Keratinocyte (primary cell): ENCODE measurements at regions not wholly inside any gene's neighbourhood (a gene's known extent, or its start where the extent isn't known, plus 50 kb on each side); places are given as distances from the start of the nearest gene placed in this dataset.

Experiments
- DNase-seq: peaks from one replicate; pipeline ENCODE4 v3.0.0-alpha.2; 2011; ENCODE audit warnings: low read depth, missing footprints, low spot score
- FAIRE-seq: peaks from 2 replicates; lab custom pipeline; 2011; peaks lifted over from hg19 to GRCh38; lab: Jason Lieb, UNC
- H2AFZ ChIP-seq: 2 replicates; pipeline ENCODE4 v1.6.0; 2012; ENCODE audit warnings: low read length, control low read depth, inconsistent platforms; ENCODE audit not compliant: control insufficient read depth
- H3K27ac ChIP-seq: 2 replicates; pipeline ENCODE4 v1.5.1; 2011; ENCODE audit warnings: low read length; ENCODE audit not compliant: control insufficient read depth, insufficient read depth
- H3K27me3 ChIP-seq: 3 replicates; pipeline ENCODE4 v1.6.0; 2011; ENCODE audit warnings: low read length; ENCODE audit not compliant: control insufficient read depth, insufficient read depth; ENCODE audit errors: extremely low read depth
- H3K36me3 ChIP-seq, 2 experiments: 2 replicates in 1 of 2; 3 replicates in 1 of 2; pipeline ENCODE4 v1.5.1; 2011; ENCODE audit warnings: low read length in 2 of 2, mild to moderate bottlenecking in 1 of 2; ENCODE audit not compliant: control insufficient read depth in 2 of 2, insufficient read depth in 2 of 2; ENCODE audit errors: extremely low read depth in 1 of 2
- H3K4me1 ChIP-seq: 3 replicates; pipeline ENCODE4 v1.5.1; 2011; ENCODE audit warnings: low read length; ENCODE audit not compliant: control insufficient read depth, insufficient read depth; ENCODE audit errors: extremely low read depth
- H3K4me2 ChIP-seq: 3 replicates; pipeline ENCODE4 v1.6.0; 2011; ENCODE audit warnings: low read depth, low read length; ENCODE audit not compliant: control insufficient read depth, insufficient read depth; ENCODE audit errors: extremely low read depth
- H3K4me3 ChIP-seq, 3 experiments: fragments of 200-600 bp in 1 of 3; sonication (generic) in 1 of 3; 2 replicates in 2 of 3; 3 replicates in 1 of 3; pipeline ENCODE4 v1.5.1; 2011 to 2016; ENCODE audit warnings: low read length in 3 of 3, mild to moderate bottlenecking in 3 of 3, control low read depth in 2 of 3, inconsistent platforms in 1 of 3, low read depth in 1 of 3, mixed read lengths in 1 of 3, mixed run types in 1 of 3, moderate library complexity in 1 of 3; ENCODE audit not compliant: control insufficient read depth in 2 of 3, insufficient read depth in 2 of 3; ENCODE audit errors: extremely low read depth in 1 of 3
- H3K79me2 ChIP-seq: 2 replicates; pipeline ENCODE4 v1.6.0; 2012; ENCODE audit warnings: low read length; ENCODE audit not compliant: control insufficient read depth, insufficient read depth
- H3K9ac ChIP-seq: 3 replicates; pipeline ENCODE4 v1.6.0; 2011; ENCODE audit warnings: low read length; ENCODE audit not compliant: control insufficient read depth, insufficient read depth; ENCODE audit errors: extremely low read depth
- H3K9me1 ChIP-seq: 3 replicates; pipeline ENCODE4 v1.6.0; 2011; ENCODE audit warnings: low read length; ENCODE audit not compliant: control insufficient read depth, insufficient read depth; ENCODE audit errors: extremely low read depth
- H3K9me3 ChIP-seq: 2 replicates; pipeline ENCODE4 v1.5.1; 2012; ENCODE audit warnings: low read depth, low read length; ENCODE audit not compliant: control insufficient read depth
- H4K20me1 ChIP-seq: 3 replicates; pipeline ENCODE4 v1.6.0; 2011; ENCODE audit warnings: low read length; ENCODE audit not compliant: control insufficient read depth, insufficient read depth; ENCODE audit errors: extremely low read depth
- CTCF ChIP-seq, 3 experiments: IDR thresholded peaks in 1 of 3; conservative IDR thresholded peaks in 1 of 3; optimal IDR thresholded peaks in 1 of 3; 2 replicates in 2 of 3; 3 replicates in 1 of 3; pipeline versions ENCODE3 to v1.5.1; 2011; ENCODE audit warnings: low read length in 3 of 3, mild to moderate bottlenecking in 3 of 3, moderate library complexity in 2 of 3, control low read depth in 1 of 3, inconsistent platforms in 1 of 3; ENCODE audit not compliant: insufficient read depth in 2 of 3; ENCODE audit errors: extremely low read depth in 1 of 3
- EZH2 ChIP-seq: IDR thresholded peaks from one replicate; pipeline ENCODE4 v1.6.1; 2012; ENCODE audit warnings: inconsistent platforms, mild to moderate bottlenecking, low read length, moderate library complexity
- dilution Hi-C: fragments of 300-500 bp; cut with MboI; formaldehyde crosslinking; loops from one replicate; pipeline ENCODE4 v1.7.0; 2020; ENCODE audit warnings: low sequenced_read_pairs; ENCODE audit not compliant: extremely low pct_ligation_motif_present

GRCh38 chr4:56245547-56246232, 141.6 kb downstream of the AASDH start:
- Histone ChIP-seq H3K4me1 (no peaks in the 10 kb centered on the region), H3K4me2 (no peak overlapping the region), H3K79me2 (no peaks in the 10 kb centered on the region), H3K9ac (no peak overlapping the region), H4K20me1 (no peaks in the 10 kb centered on the region), H3K9me1 (no peaks in the 10 kb centered on the region), H3K27me3 (peaks cover 5% of the 10 kb centered on the region), H3K4me3 (no peak overlapping the region), H3K27ac (no peak overlapping the region), H2AFZ (no peak overlapping the region), H3K9me3 (no peaks in the 10 kb centered on the region), H3K36me3 (no peaks in the 10 kb centered on the region)
- DNase-seq (no peak), FAIRE-seq (no peak)
- dilution Hi-C loops, result no loop called here
- no peak for TF ChIP-seq EZH2

GRCh38 chr4:56244681-56245080, 142.6 kb downstream of the AASDH start:
- no peak overlapping the region for H3K27ac ChIP-seq
- H2AFZ ChIP-seq, result no peak overlapping the region
- H3K9me1 ChIP-seq, result no peaks in the 10 kb centered on the region
- no peak overlapping the region for H3K9ac ChIP-seq
- no peaks in the 10 kb centered on the region for H3K4me1 ChIP-seq
- no peaks in the 10 kb centered on the region for H3K79me2 ChIP-seq
- no peak overlapping the region for H3K4me3 ChIP-seq
- H3K27me3 ChIP-seq, result peaks cover 5% of the 10 kb centered on the region
- no peaks in the 10 kb centered on the region for H4K20me1 ChIP-seq
- no peak for DNase-seq
- no peak for FAIRE-seq
- H3K36me3 ChIP-seq, result no peaks in the 10 kb centered on the region
- no peak overlapping the region for H3K4me2 ChIP-seq
- dilution Hi-C loops, result no loop called here
- TF ChIP-seq EZH2 (no peak), CTCF (optimal IDR thresholded peaks at IDR 0.05 in 1 of 3, IDR thresholded peaks at IDR 0.05 in 1 of 3, conservative IDR thresholded peaks at IDR 0.05 in 1 of 3; ENCODE audit: extremely low read depth in 1 of 3, insufficient read depth in 2 of 3, low read length in 3 of 3) (no peak)
- H3K9me3 ChIP-seq, result no peaks in the 10 kb centered on the region

GRCh38 chr4:56243107-56243506, 144.2 kb downstream of the AASDH start:
- TF ChIP-seq CTCF (optimal IDR thresholded peaks at IDR 0.05 in 1 of 3, IDR thresholded peaks at IDR 0.05 in 1 of 3, conservative IDR thresholded peaks at IDR 0.05 in 1 of 3; ENCODE audit: extremely low read depth in 1 of 3, insufficient read depth in 2 of 3, low read length in 3 of 3) (no peak), EZH2 (no peak)
- no peak for FAIRE-seq
- peaks cover 5% of the 10 kb centered on the region for H3K27me3 ChIP-seq

More at GRCh38 chr4:56243107-56243506, 144.2 kb downstream of the AASDH start:
- no peaks in the 10 kb centered on the region for H3K9me3 ChIP-seq
- H3K4me1 ChIP-seq, result no peaks in the 10 kb centered on the region
- no peak overlapping the region for H2AFZ ChIP-seq
- no peaks in the 10 kb centered on the region for H3K79me2 ChIP-seq
- no peaks in the 10 kb centered on the region for H3K36me3 ChIP-seq
- H3K4me3 ChIP-seq, result no peak overlapping the region
- no peaks in the 10 kb centered on the region for H3K9me1 ChIP-seq
- no peak for DNase-seq
- H4K20me1 ChIP-seq, result no peaks in the 10 kb centered on the region
- H3K27ac ChIP-seq, result no peak overlapping the region
- dilution Hi-C loops, result no loop called here
- no peak overlapping the region for H3K4me2 ChIP-seq
- H3K9ac ChIP-seq, result no peak overlapping the region
